ENCODE measurements at regions not wholly inside any gene's neighbourhood (a gene's known extent, or its start where the extent isn't known, plus 50 kb on each side); places are given as distances from the start of the nearest gene placed in this dataset.

- no peak for DNase-seq
Observed at GRCh38 chr10:113329121-113329596, 223.7 kb upstream of the HABP2 start.

DNA sequence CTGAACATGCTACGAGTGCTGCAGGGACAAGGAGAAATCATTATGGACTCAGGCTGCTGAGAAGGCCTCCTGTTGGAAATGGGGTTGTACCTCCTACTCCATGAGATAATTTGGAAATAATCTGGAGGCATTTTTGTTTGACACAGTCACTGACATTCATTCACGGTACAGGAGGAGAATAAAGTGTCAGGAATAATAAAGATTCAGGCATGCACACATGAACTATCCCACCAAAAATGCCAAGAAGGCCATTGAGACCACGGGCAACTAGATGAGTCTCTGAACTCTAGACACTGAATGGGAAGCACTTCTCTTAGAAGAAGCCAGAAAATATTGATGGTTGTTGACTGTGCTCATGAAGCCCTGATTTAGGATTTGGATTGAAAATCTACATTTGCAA is 220.9 kb upstream of the HABP2 start:
- DNase-seq = no peak

- DNase-seq = no peak
Observed at GRCh38 chr10:113333313-113333712, 219.5 kb upstream of the HABP2 start.

DNA sequence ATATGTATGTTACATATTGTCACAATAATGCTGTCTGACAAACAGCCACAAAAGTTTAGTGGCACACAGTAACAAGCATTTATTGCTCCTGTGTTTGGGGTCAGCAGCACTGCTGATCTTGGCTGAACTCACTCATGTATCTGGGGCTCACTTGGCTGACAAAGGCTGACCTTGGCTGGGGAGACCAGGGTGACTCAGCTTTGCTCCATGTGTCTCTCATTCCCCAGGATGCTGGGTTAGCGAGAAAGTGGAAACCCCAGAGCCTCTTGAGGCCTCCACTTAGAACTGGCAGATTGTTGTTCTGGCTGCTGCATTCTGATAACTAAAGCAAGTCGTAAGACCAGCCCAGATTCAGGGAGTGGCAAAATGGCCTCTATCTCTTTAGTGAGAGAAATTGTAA is 217.3 kb upstream of the HABP2 start:
- no peak for DNase-seq

DNA sequence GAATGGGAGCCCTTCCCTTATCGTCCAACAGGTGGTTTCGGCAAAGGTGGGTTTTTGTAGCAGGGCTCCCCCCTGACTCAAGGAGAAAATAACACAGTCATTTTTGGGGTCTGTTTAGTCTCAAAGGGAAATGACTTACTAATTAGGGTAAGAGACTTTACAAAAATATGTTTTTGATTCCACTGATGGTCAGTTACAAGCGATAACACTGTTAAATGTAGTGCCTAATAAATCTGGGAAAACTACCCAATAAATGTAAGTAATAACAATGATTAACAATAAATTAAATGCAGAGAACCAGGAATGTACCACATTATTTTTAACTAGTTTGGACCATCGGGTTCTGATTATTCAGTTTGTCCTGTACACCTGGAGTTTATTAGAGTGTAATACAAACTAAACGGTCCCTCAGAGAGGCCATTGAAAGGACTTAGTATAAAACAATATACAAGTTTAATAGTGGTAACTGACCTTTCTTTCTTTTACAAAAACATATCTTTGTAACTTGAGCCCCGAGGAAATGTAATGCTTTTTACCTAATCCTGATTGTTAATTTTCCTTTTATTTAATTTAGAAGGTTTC is 216.2 kb upstream of the HABP2 start:
- no peak for DNase-seq

DNA sequence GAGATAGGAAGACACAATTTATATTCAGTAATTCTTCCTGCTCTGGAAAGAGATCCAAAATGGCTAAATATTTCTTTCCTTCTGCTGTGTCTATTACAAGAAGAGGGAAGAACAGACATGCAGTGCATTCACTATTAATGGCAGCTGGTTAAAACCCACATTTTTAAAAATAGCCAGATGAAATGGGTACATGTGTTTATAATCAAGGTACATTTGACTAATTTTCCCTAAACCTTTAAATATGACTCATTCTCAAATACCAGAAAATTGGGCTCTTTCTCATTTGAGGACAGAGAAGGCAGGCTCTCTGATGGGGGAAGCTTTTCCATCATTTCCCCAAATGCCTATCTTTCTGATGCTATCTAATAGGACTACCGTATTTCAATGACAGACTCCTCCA is 215.7 kb upstream of the HABP2 start:
- DNase-seq = no peak

- no peak for DNase-seq
Observed at GRCh38 chr10:113339121-113339520, 213.7 kb upstream of the HABP2 start.

DNA sequence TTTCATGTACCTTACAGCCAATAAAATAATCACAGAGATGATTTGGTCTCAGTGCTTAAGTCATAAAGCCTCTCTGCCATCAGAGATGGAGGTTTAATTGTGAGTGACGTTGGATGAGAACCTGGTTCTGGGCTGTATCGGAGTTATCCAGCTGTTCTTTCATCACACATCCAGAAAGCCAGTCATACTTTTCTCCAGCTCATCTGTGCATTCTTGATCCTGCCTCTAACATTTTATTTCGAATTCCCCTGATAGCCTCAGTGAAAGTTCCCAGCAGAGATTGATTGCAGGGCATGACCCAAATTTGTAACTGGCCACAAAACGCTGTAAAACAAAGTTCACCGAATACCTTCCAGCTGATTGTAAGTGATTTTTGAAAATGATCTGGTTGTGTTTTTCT is 212.6 kb upstream of the HABP2 start:
- no peak for DNase-seq

DNA sequence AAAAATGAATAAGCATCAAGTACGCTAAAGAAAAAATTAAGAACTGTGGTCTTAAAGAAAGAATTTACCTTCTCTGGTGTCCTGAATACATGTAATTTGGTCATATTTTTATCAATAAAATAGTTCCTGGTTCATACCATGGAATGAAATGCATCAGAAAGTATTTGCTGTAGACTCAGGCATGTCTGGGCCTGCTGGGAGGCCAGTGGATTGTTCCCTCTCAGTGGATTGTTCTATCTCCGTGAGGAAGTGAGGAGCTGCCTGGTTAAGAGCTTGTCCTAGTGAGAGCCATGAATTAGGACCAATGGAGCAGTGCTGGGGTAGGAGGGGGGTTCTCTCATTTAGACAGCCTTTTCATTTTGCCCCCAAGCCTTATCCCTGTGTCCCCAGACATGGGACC is 211.7 kb upstream of the HABP2 start:
- DNase-seq = no peak

GRCh38 chr10:113345826-113346624 is 206.8 kb upstream of the HABP2 start:
- DNase-seq = no peak

GRCh38 chr10:113347508-113347907 is 205.3 kb upstream of the HABP2 start:
- no peak for DNase-seq

- no peak for DNase-seq
Observed at GRCh38 chr10:113348694-113349093, 204.2 kb upstream of the HABP2 start.

- no peak for DNase-seq
Observed at GRCh38 chr10:113350311-113351040, 202.4 kb upstream of the HABP2 start.

DNA sequence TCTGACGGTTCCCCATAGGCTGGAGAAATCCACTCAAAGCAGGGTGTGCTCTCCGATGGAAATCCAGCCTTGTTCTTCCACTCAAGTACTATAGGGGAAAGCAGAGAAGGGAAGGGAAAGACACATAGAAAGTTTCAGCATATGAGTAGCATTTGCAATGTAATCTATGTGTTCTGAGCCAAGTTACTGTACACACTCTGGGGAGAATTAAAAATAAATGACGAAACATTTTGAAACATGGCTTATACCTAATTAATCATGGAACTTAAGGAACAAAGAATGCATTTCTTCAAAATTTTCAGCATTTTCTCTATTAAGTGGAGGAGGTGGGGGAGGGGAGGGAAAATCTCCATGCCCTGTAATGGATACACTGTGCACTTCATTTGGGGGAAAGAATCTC is 198.1 kb upstream of the HABP2 start:
- no peak for DNase-seq

- no peak for DNase-seq
Observed at GRCh38 chr10:113356794-113357680, 195.8 kb upstream of the HABP2 start.

DNA sequence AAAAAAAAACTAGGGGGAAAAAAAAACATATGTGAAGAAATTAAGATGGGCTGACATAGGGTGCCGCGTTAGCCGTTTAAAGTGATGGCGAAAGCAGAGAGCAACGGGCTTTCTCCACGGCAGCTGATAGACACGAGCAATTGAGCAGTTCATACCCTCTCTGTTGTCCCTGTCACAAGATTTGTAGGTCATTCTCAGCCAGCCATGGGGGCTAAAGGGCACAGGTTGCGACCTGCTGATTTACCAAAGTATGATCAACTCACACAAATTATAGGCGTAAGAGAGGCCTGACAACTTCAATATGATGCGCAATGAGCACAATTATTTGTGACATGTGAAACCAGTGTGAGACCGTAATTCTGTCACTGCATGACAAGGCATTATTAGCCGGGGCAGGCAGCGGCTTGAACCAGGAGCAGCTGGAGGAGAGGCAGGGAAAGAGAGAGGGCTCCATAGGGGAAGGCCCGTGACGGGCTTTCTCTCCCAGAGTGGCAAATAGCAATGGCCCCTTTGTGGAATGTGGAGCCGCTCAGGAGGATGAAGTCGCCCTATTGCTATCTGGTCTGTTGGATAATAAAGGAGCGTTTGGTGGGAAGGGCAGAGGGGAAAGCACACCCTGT is 195.1 kb upstream of the HABP2 start:
- DNase-seq = no peak

GRCh38 chr10:113359655-113360054 is 193.2 kb upstream of the HABP2 start:
- DNase-seq = no peak

DNA sequence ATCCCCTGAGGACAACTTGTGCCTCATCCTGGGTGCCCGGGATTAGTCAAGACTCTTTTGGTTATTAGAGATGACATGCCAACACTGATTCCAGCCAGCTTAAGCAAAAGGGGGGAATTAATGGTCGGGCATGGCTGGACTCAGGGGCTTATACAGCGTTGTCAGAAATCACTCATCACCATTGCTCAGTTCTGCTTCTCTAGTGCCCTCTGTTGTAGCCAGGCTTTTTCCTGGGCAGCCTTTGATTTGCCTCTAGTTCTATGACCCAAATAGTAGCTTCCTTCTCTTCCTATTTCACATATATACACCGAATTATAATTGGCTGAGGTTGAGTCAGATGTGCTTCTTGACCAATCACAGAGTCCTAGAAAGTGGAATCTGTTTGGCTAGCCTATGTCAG is 192.0 kb upstream of the HABP2 start:
- no peak for DNase-seq

DNA sequence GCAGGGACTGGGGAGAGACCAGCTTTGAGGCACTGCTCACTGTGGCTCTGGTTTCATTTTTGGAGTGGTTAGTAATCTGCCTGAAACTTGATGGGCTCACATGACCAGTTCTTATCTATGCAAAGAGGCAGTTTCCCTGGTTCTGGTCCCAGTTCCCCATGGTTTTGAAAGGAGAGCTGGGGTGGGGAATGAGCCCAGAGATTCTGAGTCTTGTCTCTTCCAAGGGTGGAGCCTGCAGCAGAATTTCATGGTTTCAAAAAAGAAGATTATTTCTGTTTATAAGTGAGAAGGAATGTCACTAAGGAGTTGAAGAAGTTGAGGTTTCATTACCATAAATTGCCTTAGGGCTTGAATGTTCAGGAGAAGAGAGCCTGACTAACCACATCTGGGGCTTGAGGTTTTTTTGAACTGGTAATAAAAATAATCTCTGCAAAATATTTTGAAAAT is 190.2 kb upstream of the HABP2 start:
- no peak for DNase-seq

GRCh38 chr10:113364227-113364626 is 188.6 kb upstream of the HABP2 start:
- no peak for DNase-seq

- no peak for DNase-seq
Observed at GRCh38 chr10:113368666-113369364, 184.0 kb upstream of the HABP2 start.

- no peak for DNase-seq
Observed at GRCh38 chr10:113369365-113369694, 183.5 kb upstream of the HABP2 start.
